Ascending aorta (tissue), 2 donors: ENCODE measurements at regions not wholly inside any gene's neighbourhood (a gene's known extent, or its start where the extent isn't known, plus 50 kb on each side); places are given as distances from the start of the nearest gene placed in this dataset.

ENCODE experiments used
- DNase-seq, 2 donors: peaks; one replicate each; pipeline ENCODE4 v3.0.0-alpha.2; 2019; ENCODE audit warnings: low spot score in 2 of 2
- H3K27ac ChIP-seq, 2 donors: fragments of 200-600 bp; sonication (generic); one replicate each; pipeline ENCODE4 v1.5.1; 2016 to 2017; ENCODE audit warnings: mild to moderate bottlenecking in 1 of 2
- H3K27me3 ChIP-seq: fragments of 200-600 bp; sonication (generic); one replicate; pipeline ENCODE4 v1.5.1; 2017
- H3K36me3 ChIP-seq, 2 donors: fragments of 200-600 bp; sonication (generic); one replicate each; pipeline ENCODE4 v1.5.1; 2016
- H3K4me1 ChIP-seq, 2 donors: fragments of 200-600 bp; sonication (generic); one replicate each; pipeline ENCODE4 v1.5.1; 2016 to 2017; ENCODE audit warnings: mild to moderate bottlenecking in 1 of 2
- H3K4me3 ChIP-seq, 2 donors: fragments of 200-600 bp; sonication (generic); one replicate each; pipeline ENCODE4 v1.5.1; 2016 to 2017; ENCODE audit warnings: mild to moderate bottlenecking in 1 of 2
- H3K9me3 ChIP-seq, 2 donors: fragments of 200-600 bp; sonication (generic); one replicate each; pipeline ENCODE4 v1.5.1; 2016
- CTCF ChIP-seq, 3 experiments: fragments of 200-600 bp in 2 of 3; fragments of 450-650 bp in 1 of 3; sonication (generic) in 2 of 3; IDR thresholded peaks; one replicate each; pipeline ENCODE4 v1.5.1; 2016 to 2019; ENCODE audit warnings: antibody characterized with exemption in 3 of 3, mild to moderate bottlenecking in 1 of 3, moderate library complexity in 1 of 3
- intact Hi-C: fragments of 100-400 bp; cut with DNase I; formaldehyde crosslinking; loops from one replicate; pipeline ENCODE4 v1.15.1; 2023

- Histone ChIP-seq H3K4me3 (no peak overlapping the region), H3K36me3 (no peaks in the 10 kb centered on the region), H3K9me3 (no peaks in the 10 kb centered on the region), H3K27ac (no peak overlapping the region), H3K4me1 (no peaks in the 10 kb centered on the region), H3K27me3 (no peaks in the 10 kb centered on the region)
- TF ChIP-seq CTCF (IDR thresholded peaks at IDR 0.05) = no peak
- no peak for DNase-seq
- intact Hi-C loops = no loop called here
Measured at GRCh38 chr5:126106029-126106428, 317.2 kb upstream of the GRAMD2B start.

GRCh38 chr5:126107381-126107780 lies 315.8 kb upstream of the GRAMD2B start:
- Histone ChIP-seq H3K27me3 (no peaks in the 10 kb centered on the region), H3K27ac (no peak overlapping the region), H3K4me3 (no peak overlapping the region), H3K4me1 (no peaks in the 10 kb centered on the region), H3K36me3 (no peaks in the 10 kb centered on the region), H3K9me3 (no peaks in the 10 kb centered on the region)
- TF ChIP-seq CTCF (IDR thresholded peaks at IDR 0.05) = no peak
- intact Hi-C loops = no loop called here
- no peak for DNase-seq

- no peak overlapping the region for H3K4me3 ChIP-seq
- no peaks in the 10 kb centered on the region for H3K4me1 ChIP-seq
- TF ChIP-seq CTCF (IDR thresholded peaks at IDR 0.05) = no peak
- H3K9me3 ChIP-seq = no peaks in the 10 kb centered on the region
- DNase-seq = no peak
- H3K36me3 ChIP-seq = no peaks in the 10 kb centered on the region
- intact Hi-C loops = no loop called here
- no peaks in the 10 kb centered on the region for H3K27me3 ChIP-seq
- no peak overlapping the region for H3K27ac ChIP-seq
Measured at GRCh38 chr5:126108470-126108869, 314.7 kb upstream of the GRAMD2B start.

GRCh38 chr5:126115059-126115629 lies 308.1 kb upstream of the GRAMD2B start:
- no peak overlapping the region for H3K27ac ChIP-seq
- intact Hi-C loops = no loop called here
- no peak for TF ChIP-seq CTCF (IDR thresholded peaks at IDR 0.05)

GRCh38 chr5:126117044-126117443 lies 306.2 kb upstream of the GRAMD2B start:
- Histone ChIP-seq H3K4me1 (no peaks in the 10 kb centered on the region), H3K36me3 (no peaks in the 10 kb centered on the region), H3K27ac (no peak overlapping the region), H3K27me3 (no peaks in the 10 kb centered on the region), H3K4me3 (no peak overlapping the region), H3K9me3 (no peaks in the 10 kb centered on the region)
- no peak for DNase-seq
- TF ChIP-seq CTCF (IDR thresholded peaks at IDR 0.05) = no peak
- intact Hi-C loops = no loop called here

More at GRCh38 chr5:126115059-126115629, 308.1 kb upstream of the GRAMD2B start:
- H3K36me3 ChIP-seq = no peaks in the 10 kb centered on the region
- H3K4me1 ChIP-seq = no peaks in the 10 kb centered on the region
- no peaks in the 10 kb centered on the region for H3K27me3 ChIP-seq
- DNase-seq = no peak
- no peaks in the 10 kb centered on the region for H3K9me3 ChIP-seq
- no peak overlapping the region for H3K4me3 ChIP-seq
